ENCODE measurements at regions not wholly inside any gene's neighbourhood (a gene's known extent, or its start where the extent isn't known, plus 50 kb on each side); places are given as distances from the start of the nearest gene placed in this dataset.
A peak's percentile ranks its signal among the peaks of the same experiment; 100 is the strongest.

DNA sequence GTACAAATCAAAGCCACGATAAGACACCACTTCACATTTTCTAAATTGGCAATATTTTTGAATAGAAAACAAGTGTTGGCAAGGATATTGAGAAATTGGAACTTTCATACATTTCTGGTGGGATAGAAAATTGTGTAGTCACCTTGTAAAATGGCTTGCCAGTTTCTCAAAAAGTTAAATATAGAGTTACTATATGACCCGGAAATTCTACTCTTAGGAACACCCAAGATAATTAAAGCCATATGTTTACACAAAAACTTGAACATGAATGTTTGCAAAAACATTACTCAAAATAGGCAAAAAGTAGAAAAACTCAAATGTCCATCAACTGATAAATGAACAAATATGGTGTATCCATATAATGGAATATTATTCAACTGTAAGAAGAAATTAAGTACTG lies 552.5 kb downstream of the TBC1D4 start:
- DNase-seq (ENCODE audit: low read depth): no peak
- H3K4me3 ChIP-seq (ENCODE audit: low read depth, low read length): no peak overlapping the region
- TF ChIP-seq CTCF (IDR thresholded peaks at IDR 0.05; ENCODE audit: insufficient read depth, low read depth, low read length): no peak

DNA sequence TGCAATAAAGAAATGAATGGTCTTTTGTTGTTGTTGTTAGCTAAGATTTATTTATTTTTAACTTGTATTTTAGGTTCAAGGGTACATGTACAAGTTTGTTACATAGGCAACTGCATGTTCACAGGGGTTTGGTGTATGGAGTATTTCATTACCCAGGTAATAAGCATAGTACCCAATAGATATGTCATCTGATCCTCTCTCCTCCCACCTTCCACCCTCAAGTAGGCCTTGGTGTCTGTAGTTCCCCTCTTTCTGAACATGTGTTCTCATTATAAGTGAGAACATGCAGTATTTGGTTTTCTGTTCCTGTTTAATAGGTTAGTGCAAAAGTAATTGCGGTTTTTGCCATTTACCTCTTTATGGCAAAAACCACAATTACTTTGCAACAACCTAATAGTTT lies 554.1 kb downstream of the TBC1D4 start:
- DNase-seq (ENCODE audit: low read depth): no peak
- TF ChIP-seq CTCF (IDR thresholded peaks at IDR 0.05; ENCODE audit: insufficient read depth, low read depth, low read length): no peak
- H3K4me3 ChIP-seq (ENCODE audit: low read depth, low read length): no peak overlapping the region

DNA sequence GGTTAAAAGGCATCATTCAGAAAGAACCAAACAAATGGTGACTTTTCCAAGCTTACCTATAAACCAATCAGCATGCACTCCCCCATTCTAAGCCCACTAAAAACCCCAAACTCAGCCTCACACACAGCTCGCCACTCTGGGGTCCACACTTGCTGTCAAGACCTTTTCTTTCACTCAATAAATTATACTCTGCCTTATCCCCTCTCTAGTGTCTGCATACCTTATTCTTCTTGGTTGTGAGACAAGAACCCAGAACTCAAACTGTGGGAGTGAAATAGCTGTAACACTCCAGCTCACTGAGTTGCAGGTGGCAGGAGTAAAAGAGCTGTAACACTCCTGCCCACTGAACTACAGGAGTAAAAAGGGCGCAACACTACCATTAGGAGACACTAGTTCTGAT lies 559.0 kb downstream of the TBC1D4 start:
- DNase-seq (ENCODE audit: low read depth): no peak
- no peak for TF ChIP-seq CTCF (IDR thresholded peaks at IDR 0.05; ENCODE audit: insufficient read depth, low read depth, low read length)
- no peak overlapping the region for H3K4me3 ChIP-seq (ENCODE audit: low read depth, low read length)

- no peak for DNase-seq (ENCODE audit: low read depth)
- H3K4me3 ChIP-seq (ENCODE audit: low read depth, low read length): no peak overlapping the region
- no peak for TF ChIP-seq CTCF (IDR thresholded peaks at IDR 0.05; ENCODE audit: insufficient read depth, low read depth, low read length)
These were observed 560.6 kb downstream of the TBC1D4 start for GRCh38 chr13:74921326-74921725.

DNA sequence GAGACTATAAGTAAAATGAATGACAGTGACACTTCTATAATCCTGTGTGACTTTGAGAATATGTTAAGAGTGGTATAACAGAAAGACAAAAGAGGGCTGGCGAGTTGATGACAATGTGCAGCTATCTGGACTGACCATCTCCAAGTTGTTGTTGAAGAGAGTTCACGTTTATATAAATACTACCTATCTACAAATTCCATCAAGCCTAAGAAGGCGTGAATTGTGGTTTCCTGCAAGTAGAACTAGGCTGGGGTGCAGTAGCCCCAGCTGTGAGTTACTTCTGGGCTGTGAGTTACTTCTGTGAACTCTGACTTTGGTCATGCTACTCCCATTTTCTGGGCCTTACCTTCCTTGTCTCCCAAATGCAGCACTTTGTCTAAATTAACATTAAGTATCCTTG lies 561.0 kb downstream of the TBC1D4 start:
- no peak overlapping the region for H3K4me3 ChIP-seq (ENCODE audit: low read depth, low read length)
- no peak for TF ChIP-seq CTCF (IDR thresholded peaks at IDR 0.05; ENCODE audit: insufficient read depth, low read depth, low read length)
- DNase-seq (ENCODE audit: low read depth): peak; percentile 55

- no peak overlapping the region for H3K4me3 ChIP-seq (ENCODE audit: low read depth, low read length)
- DNase-seq (ENCODE audit: low read depth): no peak
- no peak for TF ChIP-seq CTCF (IDR thresholded peaks at IDR 0.05; ENCODE audit: insufficient read depth, low read depth, low read length)
These were observed 561.6 kb downstream of the TBC1D4 start for GRCh38 chr13:74920361-74920760.

- no peak for DNase-seq (ENCODE audit: low read depth)
- no peak for TF ChIP-seq CTCF (IDR thresholded peaks at IDR 0.05; ENCODE audit: insufficient read depth, low read depth, low read length)
- no peak overlapping the region for H3K4me3 ChIP-seq (ENCODE audit: low read depth, low read length)
These were observed 562.1 kb downstream of the TBC1D4 start for GRCh38 chr13:74919914-74920313.

All from fibroblast of villous mesenchyme (primary cell).